GM23338 (cell line): ENCODE measurements at regions not wholly inside any gene's neighbourhood (a gene's known extent, or its start where the extent isn't known, plus 50 kb on each side); places are given as distances from the start of the nearest gene placed in this dataset.

ENCODE experiments used
- ATAC-seq: fragments of 200-7000 bp; cut with Tn5 transposase; 3 replicates; pipeline ENCODE4 v1.9.1; 2020
- DNase-seq: peaks from one replicate; pipeline ENCODE4 v3.0.0-alpha.2; 2015; ENCODE audit warnings: low spot score
- H2AFZ ChIP-seq: fragments of 200-600 bp; sonication (generic); 2 replicates; pipeline ENCODE4 v1.8.0; 2016; ENCODE audit warnings: antibody characterized with exemption, mild to moderate bottlenecking, moderate library complexity
- H3F3A ChIP-seq: fragments of 200-600 bp; sonication (generic); replicated peaks from 2 replicates; pipeline ENCODE4 v1.8.0; 2017; ENCODE audit warnings: antibody characterized with exemption, mixed run types, low read depth
- H3K27ac ChIP-seq: fragments of 200-600 bp; sonication (generic); 2 replicates; pipeline ENCODE4 v1.6.1; 2016; ENCODE audit warnings: low read depth
- H3K27me3 ChIP-seq: fragments of 200-600 bp; sonication (generic); 2 replicates; pipeline ENCODE4 v1.8.0; 2016; ENCODE audit warnings: mild to moderate bottlenecking, mixed run types, moderate library complexity; ENCODE audit not compliant: insufficient read depth
- H3K36me3 ChIP-seq: fragments of 200-600 bp; sonication (generic); 2 replicates; pipeline ENCODE4 v1.8.0; 2016; ENCODE audit warnings: mild to moderate bottlenecking; ENCODE audit not compliant: insufficient read depth
- H3K4me1 ChIP-seq: fragments of 200-600 bp; sonication (generic); 2 replicates; pipeline ENCODE4 v1.8.0; 2016; ENCODE audit warnings: mild to moderate bottlenecking, moderate library complexity; ENCODE audit not compliant: insufficient read depth
- H3K4me2 ChIP-seq: fragments of 200-600 bp; sonication (generic); 2 replicates; pipeline ENCODE4 v1.7.1; 2017; ENCODE audit warnings: mixed run types
- H3K4me3 ChIP-seq: fragments of 200-600 bp; sonication (generic); 2 replicates; pipeline ENCODE4 v1.6.1; 2016; ENCODE audit warnings: mixed run types
- H3K79me2 ChIP-seq: fragments of 200-600 bp; sonication (generic); replicated peaks from 2 replicates; pipeline ENCODE4 v1.8.0; 2017; ENCODE audit warnings: mild to moderate bottlenecking; ENCODE audit not compliant: insufficient read depth
- H3K9me2 ChIP-seq: fragments of 200-600 bp; sonication (generic); 2 replicates; pipeline ENCODE4 v1.8.0; 2017; ENCODE audit not compliant: insufficient read depth
- H4K20me1 ChIP-seq: fragments of 200-600 bp; sonication (generic); replicated peaks from 2 replicates; pipeline ENCODE4 v1.8.0; 2017; ENCODE audit warnings: mild to moderate bottlenecking; ENCODE audit not compliant: insufficient read depth
- H3K27ac Mint-ChIP-seq: 2 replicates; pipeline ENCODE4 v1.8.0; 2020; ENCODE audit warnings: inconsistent platforms, mild to moderate bottlenecking, moderate library complexity, mixed read lengths
- H3K27me3 Mint-ChIP-seq: 3 replicates; pipeline ENCODE4 v1.8.0; 2022; ENCODE audit warnings: low read depth, mild to moderate bottlenecking, moderate library complexity, mixed read lengths, inconsistent platforms; ENCODE audit not compliant: insufficient read depth, poor library complexity
- H3K36me3 Mint-ChIP-seq: 3 replicates; pipeline ENCODE4 v1.8.0; 2021; ENCODE audit warnings: low read depth, mild to moderate bottlenecking, inconsistent platforms, moderate library complexity, mixed read lengths
- H3K4me1 Mint-ChIP-seq: 3 replicates; pipeline ENCODE4 v1.8.0; 2020; ENCODE audit warnings: mild to moderate bottlenecking, inconsistent platforms, mixed read lengths
- H3K4me3 Mint-ChIP-seq: 3 replicates; pipeline ENCODE4 v1.8.0; 2021; ENCODE audit warnings: moderate library complexity, mild to moderate bottlenecking, inconsistent platforms, mixed read lengths
- H3K9me3 Mint-ChIP-seq: 3 replicates; pipeline ENCODE4 v1.8.0; 2020; ENCODE audit warnings: moderate library complexity, mild to moderate bottlenecking, inconsistent platforms, mixed read lengths
- CREB1 ChIP-seq: fragments of 250-450 bp; sonication (Bioruptor Pico); IDR thresholded peaks from 2 replicates; pipeline ENCODE4 v1.5.0; 2020; ENCODE audit warnings: low read depth, mild to moderate bottlenecking, moderate library complexity
- EZH2phosphoT487 ChIP-seq: fragments of 200-600 bp; sonication (generic); IDR thresholded peaks from one replicate; pipeline ENCODE4 v1.8.1; 2018; ENCODE audit warnings: antibody characterized with exemption; ENCODE audit not compliant: unreplicated experiment
- JUNB ChIP-seq: IDR thresholded peaks from one replicate; pipeline ENCODE4 v1.6.1; 2016; ENCODE audit warnings: antibody characterized with exemption; ENCODE audit not compliant: unreplicated experiment
- NANOG ChIP-seq: IDR thresholded peaks from 2 replicates; pipeline ENCODE4 v1.6.1; 2016; ENCODE audit warnings: antibody characterized with exemption, borderline replicate concordance
- STAT1 ChIP-seq: IDR thresholded peaks from one replicate; pipeline ENCODE4 v1.6.1; 2016; ENCODE audit warnings: antibody characterized with exemption; ENCODE audit not compliant: unreplicated experiment
- ZNF114 ChIP-seq: fragments of 250-450 bp; sonication (Bioruptor Pico); IDR thresholded peaks from 2 replicates; pipeline ENCODE4 v1.5.0; 2020; ENCODE audit warnings: mild to moderate bottlenecking, moderate library complexity
- ZNF331 ChIP-seq: fragments of 250-450 bp; sonication (Bioruptor Pico); IDR thresholded peaks from 2 replicates; pipeline ENCODE4 v1.5.0; 2020; ENCODE audit warnings: low read depth, mild to moderate bottlenecking, moderate library complexity
- ZNF462 ChIP-seq: fragments of 250-450 bp; sonication (Bioruptor Pico); IDR thresholded peaks from 2 replicates; pipeline ENCODE4 v1.5.0; 2020; ENCODE audit warnings: mild to moderate bottlenecking, moderate library complexity
- TF ChIP-seq, protein P1 (sequence below), 2 experiments: fragments of 200-600 bp in 1 of 2; sonication (generic) in 1 of 2; conservative IDR thresholded peaks; 2 replicates each; pipeline versions ENCODE4 v1.5.1 to v1.6.1; 2016 to 2017; ENCODE audit warnings: antibody characterized with exemption in 2 of 2, low read depth in 2 of 2, mild to moderate bottlenecking in 2 of 2, moderate library complexity in 1 of 2
- TF ChIP-seq, protein P2 (sequence below): IDR thresholded peaks from one replicate; pipeline ENCODE4 v1.6.1; 2018; ENCODE audit warnings: antibody characterized with exemption; ENCODE audit not compliant: unreplicated experiment

DNA sequence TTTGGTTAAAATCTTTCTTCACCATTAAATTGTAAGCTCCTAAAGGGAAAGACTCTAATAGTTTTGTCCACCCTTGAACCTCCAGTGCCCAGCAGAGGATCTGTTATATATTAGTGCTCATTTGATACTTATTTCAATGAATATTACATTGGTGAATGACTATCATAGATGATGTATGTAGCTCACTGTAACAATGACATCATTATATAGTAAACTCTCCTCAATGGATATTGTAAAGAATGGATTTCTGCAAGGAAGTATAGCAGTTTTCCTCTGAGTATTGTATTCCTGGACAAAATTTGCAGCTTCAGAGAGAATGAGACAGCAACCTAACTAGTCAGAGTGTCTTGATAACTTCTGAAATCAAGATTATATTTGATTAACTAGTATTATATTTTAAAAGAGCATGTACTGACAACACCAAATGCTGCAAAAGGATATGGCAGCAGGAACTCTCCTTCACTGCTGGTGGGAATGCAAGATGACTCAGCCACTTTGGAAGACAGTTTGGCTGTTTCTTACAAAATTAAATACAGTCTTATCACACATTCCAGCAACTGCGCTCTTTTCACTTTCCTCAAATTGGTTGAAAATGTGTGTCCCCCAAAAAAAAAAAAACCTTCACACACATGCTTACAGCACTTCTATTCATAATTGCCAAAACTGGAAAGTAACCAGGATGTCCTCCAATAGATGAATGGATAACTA is 189.8 kb upstream of the OPRM1 start:
- no peak overlapping the region for H3K27ac ChIP-seq
- Mint-ChIP-seq H3K4me1 (peaks cover 8% of the 10 kb centered on the region), H3K4me3 (no peak overlapping the region), H3K27me3 (no peaks in the 10 kb centered on the region), H3K36me3 (peaks cover 4% of the 10 kb centered on the region; the same call in 2 of the 3 replicates), H3K27ac (no peak overlapping the region), H3K9me3 (peaks cover 13% of the 10 kb centered on the region; the same call in 2 of the 3 replicates)
- no peak overlapping the region for H3K4me3 ChIP-seq
- peaks cover 11% of the 10 kb centered on the region for H3K4me1 ChIP-seq
- no peaks in the 10 kb centered on the region for H3K79me2 ChIP-seq
- H2AFZ ChIP-seq: no peak overlapping the region; the same call in 1 of the 2 replicates
- H3K9me2 ChIP-seq: peaks cover 12% of the 10 kb centered on the region
- no peak overlapping the region for H3K4me2 ChIP-seq
- DNase-seq (no peak), ATAC-seq (no peak)
- no peaks in the 10 kb centered on the region for H3K27me3 ChIP-seq
- no peaks in the 10 kb centered on the region for H4K20me1 ChIP-seq
- H3F3A ChIP-seq: no peaks in the 10 kb centered on the region
- H3K36me3 ChIP-seq: no peaks in the 10 kb centered on the region
- TF ChIP-seq JUNB: no peak

DNA sequence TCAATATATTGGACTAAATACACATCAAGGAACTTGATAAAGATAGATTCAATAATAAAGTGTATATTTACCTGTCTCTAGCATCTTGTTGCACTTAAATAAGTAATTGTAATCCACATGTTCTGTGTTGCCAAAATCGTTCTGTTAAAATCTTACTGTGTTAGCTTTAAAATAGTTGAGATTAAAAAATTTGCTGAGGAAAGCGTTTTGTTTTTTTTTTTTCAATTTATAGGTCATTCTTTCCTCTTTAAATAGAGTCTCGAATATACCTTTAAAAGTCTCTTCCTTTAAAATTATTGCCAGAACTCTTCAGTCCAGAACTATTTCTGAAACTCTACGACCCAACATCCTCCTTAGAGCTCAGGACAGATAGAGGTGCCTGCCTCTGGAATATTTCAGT is 195.6 kb upstream of the OPRM1 start:
- DNase-seq: no peak
- no peak overlapping the region for H3K4me3 Mint-ChIP-seq
- H3K9me3 Mint-ChIP-seq: no peaks in the 10 kb centered on the region
- TF ChIP-seq CREB1 (no peak), ZNF114 (CRISPR knock-in tag) (no peak), NANOG (no peak), EZH2phosphoT487 (no peak), ZNF462 (CRISPR knock-in tag) (no peak), STAT1 (no peak), ZNF331 (CRISPR knock-in tag) (no peak), JUNB (no peak)
- TF ChIP-seq, protein P1, sequence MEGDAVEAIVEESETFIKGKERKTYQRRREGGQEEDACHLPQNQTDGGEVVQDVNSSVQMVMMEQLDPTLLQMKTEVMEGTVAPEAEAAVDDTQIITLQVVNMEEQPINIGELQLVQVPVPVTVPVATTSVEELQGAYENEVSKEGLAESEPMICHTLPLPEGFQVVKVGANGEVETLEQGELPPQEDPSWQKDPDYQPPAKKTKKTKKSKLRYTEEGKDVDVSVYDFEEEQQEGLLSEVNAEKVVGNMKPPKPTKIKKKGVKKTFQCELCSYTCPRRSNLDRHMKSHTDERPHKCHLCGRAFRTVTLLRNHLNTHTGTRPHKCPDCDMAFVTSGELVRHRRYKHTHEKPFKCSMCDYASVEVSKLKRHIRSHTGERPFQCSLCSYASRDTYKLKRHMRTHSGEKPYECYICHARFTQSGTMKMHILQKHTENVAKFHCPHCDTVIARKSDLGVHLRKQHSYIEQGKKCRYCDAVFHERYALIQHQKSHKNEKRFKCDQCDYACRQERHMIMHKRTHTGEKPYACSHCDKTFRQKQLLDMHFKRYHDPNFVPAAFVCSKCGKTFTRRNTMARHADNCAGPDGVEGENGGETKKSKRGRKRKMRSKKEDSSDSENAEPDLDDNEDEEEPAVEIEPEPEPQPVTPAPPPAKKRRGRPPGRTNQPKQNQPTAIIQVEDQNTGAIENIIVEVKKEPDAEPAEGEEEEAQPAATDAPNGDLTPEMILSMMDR (conservative IDR thresholded peaks at IDR 0.05; ENCODE audit: low read depth in 2 of 2): no peak
- TF ChIP-seq, protein P2, sequence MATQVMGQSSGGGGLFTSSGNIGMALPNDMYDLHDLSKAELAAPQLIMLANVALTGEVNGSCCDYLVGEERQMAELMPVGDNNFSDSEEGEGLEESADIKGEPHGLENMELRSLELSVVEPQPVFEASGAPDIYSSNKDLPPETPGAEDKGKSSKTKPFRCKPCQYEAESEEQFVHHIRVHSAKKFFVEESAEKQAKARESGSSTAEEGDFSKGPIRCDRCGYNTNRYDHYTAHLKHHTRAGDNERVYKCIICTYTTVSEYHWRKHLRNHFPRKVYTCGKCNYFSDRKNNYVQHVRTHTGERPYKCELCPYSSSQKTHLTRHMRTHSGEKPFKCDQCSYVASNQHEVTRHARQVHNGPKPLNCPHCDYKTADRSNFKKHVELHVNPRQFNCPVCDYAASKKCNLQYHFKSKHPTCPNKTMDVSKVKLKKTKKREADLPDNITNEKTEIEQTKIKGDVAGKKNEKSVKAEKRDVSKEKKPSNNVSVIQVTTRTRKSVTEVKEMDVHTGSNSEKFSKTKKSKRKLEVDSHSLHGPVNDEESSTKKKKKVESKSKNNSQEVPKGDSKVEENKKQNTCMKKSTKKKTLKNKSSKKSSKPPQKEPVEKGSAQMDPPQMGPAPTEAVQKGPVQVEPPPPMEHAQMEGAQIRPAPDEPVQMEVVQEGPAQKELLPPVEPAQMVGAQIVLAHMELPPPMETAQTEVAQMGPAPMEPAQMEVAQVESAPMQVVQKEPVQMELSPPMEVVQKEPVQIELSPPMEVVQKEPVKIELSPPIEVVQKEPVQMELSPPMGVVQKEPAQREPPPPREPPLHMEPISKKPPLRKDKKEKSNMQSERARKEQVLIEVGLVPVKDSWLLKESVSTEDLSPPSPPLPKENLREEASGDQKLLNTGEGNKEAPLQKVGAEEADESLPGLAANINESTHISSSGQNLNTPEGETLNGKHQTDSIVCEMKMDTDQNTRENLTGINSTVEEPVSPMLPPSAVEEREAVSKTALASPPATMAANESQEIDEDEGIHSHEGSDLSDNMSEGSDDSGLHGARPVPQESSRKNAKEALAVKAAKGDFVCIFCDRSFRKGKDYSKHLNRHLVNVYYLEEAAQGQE: no peak

More for the DNA sequence above, 195.6 kb upstream of the OPRM1 start:
- Histone ChIP-seq H3K4me1 (peaks cover 21% of the 10 kb centered on the region), H2AFZ (no peak overlapping the region), H3K4me2 (no peak overlapping the region), H3K9me2 (peaks cover 19% of the 10 kb centered on the region), H4K20me1 (no peaks in the 10 kb centered on the region), H3K4me3 (no peak overlapping the region), H3K27ac (no peak overlapping the region), H3K27me3 (no peaks in the 10 kb centered on the region), H3F3A (no peaks in the 10 kb centered on the region), H3K79me2 (no peaks in the 10 kb centered on the region), H3K36me3 (no peaks in the 10 kb centered on the region)
- no peaks in the 10 kb centered on the region for H3K36me3 Mint-ChIP-seq
- H3K4me1 Mint-ChIP-seq: peaks cover 20% of the 10 kb centered on the region
- H3K27me3 Mint-ChIP-seq: peaks cover 4% of the 10 kb centered on the region
- H3K27ac Mint-ChIP-seq: no peak overlapping the region
- no peak for ATAC-seq
